NCI-H146 treated with DMSO at 0.1 percent for 48 hours (cell line): ENCODE measurements at regions not wholly inside any gene's neighbourhood (a gene's known extent, or its start where the extent isn't known, plus 50 kb on each side); places are given as distances from the start of the nearest gene placed in this dataset.

Source experiments
- DNase-seq: peaks from one replicate; lab custom pipeline; 2025; ENCODE audit not compliant: unreplicated experiment; lab: John Stamatoyannopoulos, UW

- DNase-seq = no peak
These were observed 195.9 kb downstream of the KDR start for GRCh38 chr4:54929459-54929858.

- no peak for DNase-seq
These were observed 200.5 kb downstream of the KDR start for GRCh38 chr4:54924891-54925290.

GRCh38 chr4:54915276-54915675 lies 210.1 kb downstream of the KDR start:
- DNase-seq = no peak

- DNase-seq = no peak
These were observed 210.6 kb downstream of the KDR start for GRCh38 chr4:54914781-54915180.

- DNase-seq = no peak
These were observed 211.5 kb downstream of the KDR start for GRCh38 chr4:54913751-54914526.

GRCh38 chr4:54912155-54912554 lies 213.2 kb downstream of the KDR start:
- DNase-seq = no peak

GRCh38 chr4:54909961-54910360 lies 215.4 kb downstream of the KDR start:
- DNase-seq = no peak

- no peak for DNase-seq
These were observed 216.6 kb downstream of the KDR start for GRCh38 chr4:54908763-54909162.

GRCh38 chr4:54904953-54905352 lies 220.4 kb downstream of the KDR start:
- no peak for DNase-seq

GRCh38 chr4:54902976-54903375 lies 222.4 kb downstream of the KDR start:
- no peak for DNase-seq

GRCh38 chr4:54902271-54902670 lies 223.1 kb downstream of the KDR start:
- no peak for DNase-seq

GRCh38 chr4:54901202-54901601 lies 224.2 kb downstream of the KDR start:
- DNase-seq = no peak

- no peak for DNase-seq
These were observed 226.6 kb downstream of the KDR start for GRCh38 chr4:54898656-54899340.

GRCh38 chr4:54898056-54898562 lies 227.3 kb downstream of the KDR start:
- no peak for DNase-seq

GRCh38 chr4:54897590-54897989 lies 227.8 kb downstream of the KDR start:
- no peak for DNase-seq

GRCh38 chr4:54882616-54883015 lies 224.9 kb downstream of the KIT start:
- no peak for DNase-seq

- no peak for DNase-seq
These were observed 221.8 kb downstream of the KIT start for GRCh38 chr4:54879576-54879975.

- DNase-seq = no peak
These were observed 219.2 kb downstream of the KIT start for GRCh38 chr4:54877006-54877405.

- DNase-seq = no peak
These were observed 214.5 kb downstream of the KIT start for GRCh38 chr4:54872261-54872660.

GRCh38 chr4:54863571-54864255 lies 206.0 kb downstream of the KIT start:
- no peak for DNase-seq

GRCh38 chr4:54861201-54861600 lies 203.4 kb downstream of the KIT start:
- DNase-seq = no peak
